ENCODE measurements at regions not wholly inside any gene's neighbourhood (a gene's known extent, or its start where the extent isn't known, plus 50 kb on each side); places are given as distances from the start of the nearest gene placed in this dataset.

DNA sequence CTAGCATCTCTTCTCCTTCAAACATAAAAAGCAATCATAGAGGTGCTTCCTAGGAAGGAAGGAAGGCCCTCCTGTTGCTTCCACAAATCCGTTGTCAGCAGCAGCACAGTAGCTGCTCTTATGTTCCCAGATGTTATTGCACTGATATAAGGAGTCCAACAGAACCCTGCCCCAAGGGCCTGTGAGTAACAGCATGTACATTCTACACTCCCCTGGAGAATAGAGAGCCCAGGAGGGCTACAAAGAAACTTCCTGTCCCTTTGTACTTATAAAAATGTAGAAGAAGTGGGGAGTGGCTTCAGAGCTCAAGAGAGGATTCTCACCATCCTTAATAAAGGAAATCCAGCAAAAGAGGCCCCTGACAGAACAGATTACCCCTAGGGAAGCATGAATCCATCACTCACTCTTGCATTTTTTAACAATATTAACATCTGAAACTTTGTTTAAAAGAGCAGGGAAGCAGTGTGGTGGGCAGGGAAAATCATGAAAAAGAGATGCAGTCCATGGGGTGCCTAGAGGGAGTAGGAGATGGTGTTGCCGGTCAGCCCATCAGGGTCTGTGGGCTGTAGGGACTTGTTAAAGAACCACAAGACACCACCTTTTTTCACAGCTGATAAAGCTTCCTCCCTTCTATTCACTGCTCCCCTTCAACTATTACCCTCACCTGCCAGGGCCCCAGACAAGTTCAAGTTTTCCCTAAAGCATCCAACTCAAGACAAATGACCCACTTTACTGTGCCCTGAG, 104.5 kb upstream of the ADGRF1 start:
- peak overlapping the region; percentile 40 for H3K4me2 ChIP-seq (ENCODE audit: low read length)
- no peaks in the 10 kb centered on the region for H3K9me3 ChIP-seq (ENCODE audit: low read length)
- no peaks in the 10 kb centered on the region for H3K36me3 ChIP-seq (ENCODE audit: low read depth, low read length)
- intact Hi-C loops (cut with micrococcal nuclease) = no loop called here
- H3K9me2 ChIP-seq (replicated peaks; ENCODE audit: low read length) = no peaks in the 10 kb centered on the region
- ChIA-PET POLR2A (ENCODE audit: unreplicated experiment) (no interaction called here), CTCF (no interaction called here)
- no peaks in the 10 kb centered on the region for H3F3A ChIP-seq (ENCODE audit: low read length, unreplicated experiment)
- H3K4me1 ChIP-seq (ENCODE audit: insufficient read depth, low read length) = peaks cover 23% of the 10 kb centered on the region
- BruUV-seq (replicated peaks) = TSS peak; percentile 77
- no peaks in the 10 kb centered on the region for H4K20me1 ChIP-seq (ENCODE audit: low read length)
- peak overlapping the region; percentile 16; the same call in 1 of the 2 replicates for H3K9ac ChIP-seq (ENCODE audit: low read length)
- peak; percentile 65 for DNase-seq
- ATAC-seq = peak; percentile 85
- peak overlapping the region; percentile 68 for H3K27ac ChIP-seq (ENCODE audit: low read length)
- H3K4me3 ChIP-seq (ENCODE audit: low read length) = no peak overlapping the region
- no peaks in the 10 kb centered on the region for H3K27me3 ChIP-seq (ENCODE audit: low read length)
- H2AFZ ChIP-seq (ENCODE audit: low read length) = peak overlapping the region; percentile 53
- no peaks in the 10 kb centered on the region for H3K79me2 ChIP-seq (ENCODE audit: low read length)
- TF ChIP-seq, protein P1, sequence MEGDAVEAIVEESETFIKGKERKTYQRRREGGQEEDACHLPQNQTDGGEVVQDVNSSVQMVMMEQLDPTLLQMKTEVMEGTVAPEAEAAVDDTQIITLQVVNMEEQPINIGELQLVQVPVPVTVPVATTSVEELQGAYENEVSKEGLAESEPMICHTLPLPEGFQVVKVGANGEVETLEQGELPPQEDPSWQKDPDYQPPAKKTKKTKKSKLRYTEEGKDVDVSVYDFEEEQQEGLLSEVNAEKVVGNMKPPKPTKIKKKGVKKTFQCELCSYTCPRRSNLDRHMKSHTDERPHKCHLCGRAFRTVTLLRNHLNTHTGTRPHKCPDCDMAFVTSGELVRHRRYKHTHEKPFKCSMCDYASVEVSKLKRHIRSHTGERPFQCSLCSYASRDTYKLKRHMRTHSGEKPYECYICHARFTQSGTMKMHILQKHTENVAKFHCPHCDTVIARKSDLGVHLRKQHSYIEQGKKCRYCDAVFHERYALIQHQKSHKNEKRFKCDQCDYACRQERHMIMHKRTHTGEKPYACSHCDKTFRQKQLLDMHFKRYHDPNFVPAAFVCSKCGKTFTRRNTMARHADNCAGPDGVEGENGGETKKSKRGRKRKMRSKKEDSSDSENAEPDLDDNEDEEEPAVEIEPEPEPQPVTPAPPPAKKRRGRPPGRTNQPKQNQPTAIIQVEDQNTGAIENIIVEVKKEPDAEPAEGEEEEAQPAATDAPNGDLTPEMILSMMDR (conservative IDR thresholded peaks at IDR 0.05; ENCODE audit: low read depth, low read length) = no peak

DNA sequence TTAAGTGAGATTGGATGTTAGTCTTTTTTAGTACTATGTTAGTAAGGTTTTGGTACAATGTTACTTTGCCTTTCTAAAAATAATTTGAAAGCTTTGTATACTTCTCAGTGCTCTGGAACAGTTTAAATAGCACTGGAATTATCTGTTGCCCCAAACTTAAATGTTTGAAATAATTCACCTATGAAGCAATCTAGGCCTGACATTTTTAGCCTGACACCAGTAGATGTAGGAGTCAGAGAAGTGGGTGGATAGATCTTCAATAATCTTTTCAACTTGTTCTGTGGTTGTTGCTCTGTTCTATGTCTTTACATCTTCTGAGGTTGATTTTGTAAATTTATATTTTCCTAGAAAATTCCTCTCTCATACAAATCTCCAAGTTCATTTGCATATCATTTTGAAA, 103.1 kb upstream of the ADGRF1 start:
- no peak for ATAC-seq
- CTCF ChIA-PET = no interaction called here

DNA sequence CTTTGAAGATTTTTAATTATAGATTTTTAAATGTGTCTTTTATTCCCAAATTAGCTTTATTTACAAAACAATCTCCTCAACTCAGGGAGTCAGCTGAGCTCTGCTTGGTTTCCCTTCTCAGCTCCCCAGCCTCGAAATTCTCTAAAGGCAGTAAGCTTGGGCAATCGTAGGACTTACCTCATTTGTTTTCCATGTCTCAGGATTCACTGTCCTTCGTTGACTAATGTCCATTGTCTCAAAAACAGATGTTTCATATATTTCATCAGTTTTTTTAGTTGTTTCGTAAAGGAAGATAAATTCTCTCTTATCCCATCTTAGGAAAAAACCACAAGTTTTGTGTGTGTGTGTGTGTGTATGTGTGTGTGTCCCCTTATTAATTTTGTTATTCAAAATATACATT, 102.2 kb upstream of the ADGRF1 start:
- no TSS peak for BruUV-seq (replicated peaks)
- TF ChIP-seq EZH2 (IDR thresholded peaks at IDR 0.05; ENCODE audit: low read length, unreplicated experiment) (no peak), EZH2phosphoT487 (IDR thresholded peaks at IDR 0.05; ENCODE audit: borderline replicate concordance, low read length) (no peak)
- TF ChIP-seq, protein P1 (conservative IDR thresholded peaks at IDR 0.05; ENCODE audit: low read depth, low read length) = no peak
- intact Hi-C loops (cut with micrococcal nuclease) = no loop called here
- H3K27me3 ChIP-seq (ENCODE audit: low read length) = no peaks in the 10 kb centered on the region
- H3K4me2 ChIP-seq (ENCODE audit: low read length) = no peak overlapping the region
- H3K79me2 ChIP-seq (ENCODE audit: low read length) = no peaks in the 10 kb centered on the region
- no peak overlapping the region for H2AFZ ChIP-seq (ENCODE audit: low read length)
- H3K9me3 ChIP-seq (ENCODE audit: low read length) = no peaks in the 10 kb centered on the region
- no peaks in the 10 kb centered on the region for H4K20me1 ChIP-seq (ENCODE audit: low read length)
- ATAC-seq (no peak), DNase-seq (no peak)
- ChIA-PET POLR2A (ENCODE audit: unreplicated experiment) (no interaction called here), CTCF (no interaction called here)
- H3K9ac ChIP-seq (ENCODE audit: low read length) = no peak overlapping the region
- peaks cover 23% of the 10 kb centered on the region for H3K4me1 ChIP-seq (ENCODE audit: insufficient read depth, low read length)
- H3K4me3 ChIP-seq (ENCODE audit: low read length) = no peak overlapping the region
- H3K9me2 ChIP-seq (replicated peaks; ENCODE audit: low read length) = no peaks in the 10 kb centered on the region
- no peaks in the 10 kb centered on the region for H3K36me3 ChIP-seq (ENCODE audit: low read depth, low read length)
- no peak overlapping the region for H3K27ac ChIP-seq (ENCODE audit: low read length)
- H3F3A ChIP-seq (ENCODE audit: low read length, unreplicated experiment) = no peaks in the 10 kb centered on the region

More for the DNA sequence above, 103.1 kb upstream of the ADGRF1 start:
- Histone ChIP-seq H3F3A (ENCODE audit: low read length, unreplicated experiment) (no peaks in the 10 kb centered on the region), H3K4me3 (ENCODE audit: low read length) (no peak overlapping the region), H3K9me3 (ENCODE audit: low read length) (no peaks in the 10 kb centered on the region), H3K36me3 (ENCODE audit: low read depth, low read length) (no peaks in the 10 kb centered on the region), H3K27ac (ENCODE audit: low read length) (no peak overlapping the region), H3K9me2 (replicated peaks; ENCODE audit: low read length) (no peaks in the 10 kb centered on the region), H3K4me2 (ENCODE audit: low read length) (no peak overlapping the region), H3K79me2 (ENCODE audit: low read length) (no peaks in the 10 kb centered on the region), H2AFZ (ENCODE audit: low read length) (no peak overlapping the region), H4K20me1 (ENCODE audit: low read length) (no peaks in the 10 kb centered on the region), H3K27me3 (ENCODE audit: low read length) (no peaks in the 10 kb centered on the region), H3K9ac (ENCODE audit: low read length) (no peak overlapping the region), H3K4me1 (ENCODE audit: insufficient read depth, low read length) (peaks cover 23% of the 10 kb centered on the region)
- no peak for DNase-seq
- intact Hi-C loops (cut with micrococcal nuclease) = no loop called here
- TF ChIP-seq EZH2 (IDR thresholded peaks at IDR 0.05; ENCODE audit: low read length, unreplicated experiment) (no peak), EZH2phosphoT487 (IDR thresholded peaks at IDR 0.05; ENCODE audit: borderline replicate concordance, low read length) (no peak)
- TF ChIP-seq, protein P1 (conservative IDR thresholded peaks at IDR 0.05; ENCODE audit: low read depth, low read length) = no peak
- no TSS peak for BruUV-seq (replicated peaks)
- POLR2A ChIA-PET (ENCODE audit: unreplicated experiment) = no interaction called here
